Body of pancreas (tissue), 4 donors: ENCODE measurements at regions not wholly inside any gene's neighbourhood (a gene's known extent, or its start where the extent isn't known, plus 50 kb on each side); places are given as distances from the start of the nearest gene placed in this dataset.

Experiments
- ATAC-seq: fragments of 150-250 bp; one replicate; pipeline ENCODE4 v1.9.1; 2016
- DNase-seq, 4 donors: peaks; one replicate each; pipeline ENCODE4 v3.0.0-alpha.2; 2019
- H3K27ac ChIP-seq, 4 donors: fragments of 200-600 bp; sonication (generic); 1 replicate in 3 of 4; 2 replicates in 1 of 4; pipeline versions ENCODE4 v1.5.1 to v1.6.1; 2016 to 2019; ENCODE audit warnings: mild to moderate bottlenecking in 1 of 4, mixed read lengths in 1 of 4, moderate library complexity in 1 of 4
- H3K27me3 ChIP-seq, 2 donors: fragments of 200-600 bp; sonication (generic); one replicate each; pipeline ENCODE4 v1.6.0; 2016; ENCODE audit warnings: mild to moderate bottlenecking in 1 of 2
- H3K36me3 ChIP-seq, 2 donors: fragments of 200-600 bp; sonication (generic); replicated peaks in 1 of 2; 2 replicates each; pipeline ENCODE4 v1.5.1; 2016; ENCODE audit warnings: low read depth in 2 of 2; ENCODE audit not compliant: insufficient read depth in 1 of 2
- H3K4me1 ChIP-seq: fragments of 200-600 bp; sonication (generic); one replicate; pipeline ENCODE4 v1.6.0; 2016
- H3K4me3 ChIP-seq, 2 donors: fragments of 200-600 bp; sonication (generic); 1 replicate in 1 of 2; 2 replicates in 1 of 2; pipeline ENCODE4 v1.5.1; 2016 to 2019
- H3K9me3 ChIP-seq, 3 donors: fragments of 200-600 bp; sonication (generic); 1 replicate in 2 of 3; 2 replicates in 1 of 3; pipeline ENCODE4 v1.5.1; 2016
- POLR2A ChIP-seq, 3 donors: fragments of 450-650 bp; IDR thresholded peaks; one replicate each; pipeline ENCODE4 v1.6.1; 2016; ENCODE audit warnings: antibody characterized with exemption in 3 of 3, mild to moderate bottlenecking in 2 of 3
- WGBS, 2 donors: methylation state at CpG; one replicate each; pipeline ENCODE4 v1.1.5; 2017; 5-methylcytosine and 5-hydroxymethylcytosine counted together
- intact Hi-C: fragments of 100-400 bp; cut with DNase I; formaldehyde crosslinking; loops from one replicate; pipeline ENCODE4 v1.15.1; 2023
- TF ChIP-seq, protein P1 (sequence below), 7 experiments: fragments of 450-650 bp in 4 of 7; fragments of 200-600 bp in 3 of 7; sonication (generic) in 3 of 7; IDR thresholded peaks; one replicate each; pipeline ENCODE4 v1.5.1; 2016 to 2019; ENCODE audit warnings: antibody characterized with exemption in 7 of 7

DNA sequence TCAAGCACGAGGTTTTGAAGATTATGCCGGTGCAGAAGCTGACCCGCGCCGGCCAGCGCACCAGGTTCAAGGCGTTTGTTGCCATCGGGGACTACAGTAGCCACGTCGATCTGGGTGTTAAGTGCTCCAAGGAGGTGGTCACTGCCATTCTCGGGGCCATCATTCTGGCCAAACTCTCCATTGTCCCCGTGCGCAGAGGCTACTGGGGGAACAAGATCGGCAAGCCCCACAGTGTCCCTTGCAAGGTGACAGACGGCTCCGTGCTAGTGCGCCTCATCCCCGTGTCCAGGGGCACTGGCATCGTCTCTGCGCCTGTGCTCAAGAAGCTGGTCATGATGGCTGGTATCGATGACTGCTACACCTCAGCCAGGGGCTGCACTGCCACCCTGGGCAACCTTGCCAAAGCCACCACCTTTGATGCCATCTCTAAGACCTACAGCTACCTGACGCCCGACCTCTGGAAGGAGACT, 284.7 kb downstream of the GPR37 start:
- Histone ChIP-seq H3K27ac (no peak overlapping the region), H3K36me3 (no peaks in the 10 kb centered on the region), H3K4me1 (no peaks in the 10 kb centered on the region), H3K9me3 (no peaks in the 10 kb centered on the region), H3K27me3 (no peaks in the 10 kb centered on the region), H3K4me3 (no peak overlapping the region)
- no peak for DNase-seq
- WGBS, 2 donors, result 86 to 88% methylated on average over 14 to 23 of the region's 23 CpGs
- ATAC-seq, result no peak
- TF ChIP-seq POLR2A (IDR thresholded peaks at IDR 0.05), result no peak
- TF ChIP-seq, protein P1, sequence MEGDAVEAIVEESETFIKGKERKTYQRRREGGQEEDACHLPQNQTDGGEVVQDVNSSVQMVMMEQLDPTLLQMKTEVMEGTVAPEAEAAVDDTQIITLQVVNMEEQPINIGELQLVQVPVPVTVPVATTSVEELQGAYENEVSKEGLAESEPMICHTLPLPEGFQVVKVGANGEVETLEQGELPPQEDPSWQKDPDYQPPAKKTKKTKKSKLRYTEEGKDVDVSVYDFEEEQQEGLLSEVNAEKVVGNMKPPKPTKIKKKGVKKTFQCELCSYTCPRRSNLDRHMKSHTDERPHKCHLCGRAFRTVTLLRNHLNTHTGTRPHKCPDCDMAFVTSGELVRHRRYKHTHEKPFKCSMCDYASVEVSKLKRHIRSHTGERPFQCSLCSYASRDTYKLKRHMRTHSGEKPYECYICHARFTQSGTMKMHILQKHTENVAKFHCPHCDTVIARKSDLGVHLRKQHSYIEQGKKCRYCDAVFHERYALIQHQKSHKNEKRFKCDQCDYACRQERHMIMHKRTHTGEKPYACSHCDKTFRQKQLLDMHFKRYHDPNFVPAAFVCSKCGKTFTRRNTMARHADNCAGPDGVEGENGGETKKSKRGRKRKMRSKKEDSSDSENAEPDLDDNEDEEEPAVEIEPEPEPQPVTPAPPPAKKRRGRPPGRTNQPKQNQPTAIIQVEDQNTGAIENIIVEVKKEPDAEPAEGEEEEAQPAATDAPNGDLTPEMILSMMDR (IDR thresholded peaks at IDR 0.05), result no peak
- intact Hi-C loops, result no loop called here

DNA sequence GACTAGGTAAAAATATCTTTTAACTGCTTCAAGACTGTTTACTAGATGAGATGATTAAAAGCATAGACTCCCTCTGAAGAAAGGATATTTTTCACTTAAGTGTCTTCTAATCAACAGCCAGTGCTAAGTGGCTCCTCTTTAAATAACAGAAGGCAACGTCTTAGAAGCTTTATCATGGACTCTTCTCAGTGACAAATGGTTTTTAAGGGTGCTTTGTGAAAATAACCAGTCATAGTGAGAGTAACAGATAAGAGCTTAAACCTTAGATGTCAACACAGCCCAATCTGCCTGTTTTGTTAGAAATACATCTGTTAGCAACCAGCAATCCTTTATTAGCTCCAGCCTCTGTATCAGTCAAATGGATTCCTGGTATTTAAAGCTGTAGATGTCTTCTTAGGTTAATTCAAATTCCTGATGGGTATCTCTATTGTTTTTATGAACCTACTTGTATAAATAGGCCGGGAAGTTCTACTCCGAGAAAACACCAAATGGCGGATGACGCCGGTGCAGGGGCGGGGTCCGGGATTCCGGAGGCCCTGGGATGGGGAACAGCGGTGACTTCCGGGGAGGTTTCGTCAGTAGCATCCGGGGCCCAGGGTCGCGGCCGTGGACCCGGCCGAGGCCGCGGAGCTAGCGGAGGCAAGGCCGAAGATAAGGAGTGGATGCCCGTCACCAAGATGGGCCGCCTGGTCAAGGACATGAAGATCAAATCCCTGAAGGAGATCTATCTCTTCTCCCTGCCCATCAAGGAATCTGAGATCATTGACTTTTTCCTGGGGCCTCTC, 285.4 kb downstream of the GPR37 start:
- 85 to 93% methylated on average over 21 to 24 of the region's 24 CpGs for WGBS, 2 donors
- TF ChIP-seq, protein P1 (IDR thresholded peaks at IDR 0.05), result no peak
- TF ChIP-seq POLR2A (IDR thresholded peaks at IDR 0.05), result no peak
- Histone ChIP-seq H3K27me3 (no peaks in the 10 kb centered on the region), H3K9me3 (no peaks in the 10 kb centered on the region), H3K4me3 (no peak overlapping the region), H3K36me3 (no peaks in the 10 kb centered on the region), H3K27ac (no peak overlapping the region), H3K4me1 (no peaks in the 10 kb centered on the region)
- DNase-seq (no peak), ATAC-seq (no peak)
- intact Hi-C loops, result no loop called here

DNA sequence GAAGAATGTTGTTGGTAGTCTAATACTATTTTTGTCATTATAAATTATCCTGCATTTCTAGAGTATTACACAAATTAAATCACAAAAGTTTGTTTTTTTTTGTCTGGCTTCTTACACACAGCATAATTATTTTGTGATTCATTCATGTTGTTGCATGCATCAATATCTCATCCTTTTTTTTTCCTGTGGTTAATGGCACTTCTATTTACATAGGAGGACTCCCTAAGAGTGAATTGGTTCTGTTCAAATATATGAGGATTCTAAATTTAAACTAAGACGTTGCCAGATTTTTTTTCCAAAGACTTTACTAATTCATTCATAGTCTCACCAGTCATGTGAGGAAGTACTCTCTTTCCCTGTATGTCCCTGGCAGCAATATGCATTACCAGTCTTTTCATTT, 303.3 kb downstream of the GPR37 start:
- no peaks in the 10 kb centered on the region for H3K27me3 ChIP-seq
- H3K27ac ChIP-seq, result no peak overlapping the region
- no peak for ATAC-seq
- TF ChIP-seq POLR2A (IDR thresholded peaks at IDR 0.05), result no peak
- TF ChIP-seq, protein P1 (IDR thresholded peaks at IDR 0.05), result no peak
- WGBS, 2 donors, result 17 to 24% methylated on average over 1 of the region's 1 CpG
- no peak for DNase-seq
- intact Hi-C loops, result no loop called here
- H3K4me1 ChIP-seq, result no peaks in the 10 kb centered on the region
- no peaks in the 10 kb centered on the region for H3K9me3 ChIP-seq
- no peaks in the 10 kb centered on the region for H3K36me3 ChIP-seq
- no peak overlapping the region for H3K4me3 ChIP-seq

DNA sequence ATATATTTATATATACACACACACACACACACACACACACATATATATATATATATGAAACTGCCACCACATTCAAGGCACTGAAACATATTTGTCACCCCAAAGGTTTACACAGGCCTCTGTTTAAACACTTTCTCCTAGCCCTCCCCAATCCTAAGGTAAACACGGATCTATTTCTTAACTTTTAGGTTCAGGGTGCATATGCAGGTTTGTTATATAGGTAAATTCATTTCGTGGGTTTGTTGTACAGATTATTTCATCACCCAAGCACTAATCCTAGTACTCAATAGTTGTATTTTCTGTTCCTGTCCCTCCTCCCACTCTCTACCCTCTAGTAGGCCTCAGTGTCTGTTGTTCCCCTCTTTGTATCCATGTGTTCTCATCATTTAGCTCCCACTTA, 305.0 kb downstream of the GPR37 start:
- Histone ChIP-seq H3K27ac (no peak overlapping the region), H3K27me3 (no peaks in the 10 kb centered on the region), H3K4me1 (no peaks in the 10 kb centered on the region), H3K36me3 (no peaks in the 10 kb centered on the region), H3K4me3 (no peak overlapping the region), H3K9me3 (no peaks in the 10 kb centered on the region)
- ATAC-seq (no peak), DNase-seq (no peak)
- TF ChIP-seq, protein P1 (IDR thresholded peaks at IDR 0.05), result no peak
- no peak for TF ChIP-seq POLR2A (IDR thresholded peaks at IDR 0.05)
- 37 to 48% methylated on average over 2 of the region's 2 CpGs for WGBS, 2 donors
- intact Hi-C loops, result no loop called here

DNA sequence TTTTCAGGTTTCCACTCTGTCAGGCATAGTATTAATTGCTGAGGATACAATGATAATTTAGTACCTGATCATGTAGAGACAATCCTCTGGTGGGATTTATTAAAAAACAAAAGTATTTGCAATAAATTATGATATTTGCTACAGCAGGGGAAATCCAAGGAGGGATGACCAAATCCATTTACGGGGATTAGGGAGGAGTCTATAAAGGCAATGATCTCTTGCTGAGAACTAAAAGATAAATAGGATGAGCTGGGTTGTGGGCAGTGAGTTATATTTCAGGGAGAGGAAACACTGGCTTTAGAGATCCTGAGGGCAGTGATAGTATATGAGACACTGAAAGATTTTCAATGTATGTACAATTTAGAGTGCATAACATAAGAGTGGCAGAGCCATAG, 305.5 kb downstream of the GPR37 start:
- intact Hi-C loops, result no loop called here
- no peak for ATAC-seq
- WGBS, 2 donors, result 77 to 81% methylated on average over 1 of the region's 1 CpG

More for the DNA sequence above, 305.5 kb downstream of the GPR37 start:
- Histone ChIP-seq H3K4me3 (no peak overlapping the region), H3K4me1 (no peaks in the 10 kb centered on the region), H3K27ac (peak overlapping the region in 3 of 4 donors; percentile 32 to 64 (median 55)), H3K9me3 (no peaks in the 10 kb centered on the region), H3K36me3 (no peaks in the 10 kb centered on the region), H3K27me3 (no peaks in the 10 kb centered on the region)
- TF ChIP-seq, protein P1 (IDR thresholded peaks at IDR 0.05), result no peak
- TF ChIP-seq POLR2A (IDR thresholded peaks at IDR 0.05), result no peak
- no peak for DNase-seq
